ENCODE measurements at regions not wholly inside any gene's neighbourhood (a gene's known extent, or its start where the extent isn't known, plus 50 kb on each side); places are given as distances from the start of the nearest gene placed in this dataset.

DNA sequence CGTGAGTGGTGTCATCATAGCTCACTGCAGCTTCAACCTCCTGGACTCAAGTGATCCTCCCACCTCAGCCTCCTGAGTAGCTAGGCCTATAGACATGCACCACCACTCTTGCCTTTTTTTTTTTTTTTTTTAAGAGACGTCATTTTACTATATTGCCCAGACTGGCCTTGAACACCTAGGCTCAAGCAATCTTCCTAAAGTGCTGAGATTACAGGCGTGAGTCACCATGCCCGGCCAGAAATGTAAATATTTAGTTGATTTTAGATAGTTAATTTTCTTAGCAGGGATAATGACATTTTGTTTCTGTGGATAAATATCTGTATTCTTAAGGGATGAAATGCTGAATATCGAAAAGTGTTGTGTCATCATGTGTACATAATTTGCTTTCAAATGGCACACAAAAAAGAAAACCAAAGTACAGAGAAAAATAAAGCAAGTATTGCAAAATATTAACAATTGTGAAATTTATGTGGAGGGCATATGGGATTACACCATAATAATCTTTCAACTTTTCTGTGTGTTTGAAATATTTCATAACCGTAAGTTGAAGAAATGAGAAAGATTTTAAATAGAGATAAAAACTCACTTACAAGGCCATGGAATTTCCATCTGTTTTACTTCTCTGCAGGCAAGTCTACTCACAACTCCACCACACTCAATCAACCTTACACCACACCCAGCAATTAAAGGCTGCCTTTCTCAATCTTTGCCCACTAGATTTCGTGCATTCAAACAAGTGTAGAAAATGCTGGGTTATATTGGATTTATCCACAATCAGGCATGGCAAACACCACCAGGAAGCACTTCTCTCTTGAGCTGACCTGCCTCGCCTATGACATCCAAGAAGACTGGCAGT lies 93.7 kb downstream of the SPTSSA start:
- WGBS (ENCODE audit: insufficient coverage, low coverage, low lambda C conversion rate, missing lambda C conversion rate), result 39% methylated on average over 8 of the region's 8 CpGs
- ATAC-seq (peak; percentile 43 to 70 (median 56)), DNase-seq (no peak)
- Histone ChIP-seq H3K36me3 (no peaks in the 10 kb centered on the region), H3K27me3 (no peaks in the 10 kb centered on the region), H3K9me3 (no peaks in the 10 kb centered on the region), H3K4me1 (peaks cover 0 to 14% (median 3%) of the 10 kb centered on the region in 4 donors), H3K4me3 (no peak overlapping the region), H3K27ac (peak overlapping the region in 1 of 3 donors; percentile 33)
- no peak for TF ChIP-seq POLR2A (IDR thresholded peaks at IDR 0.05)
- TF ChIP-seq CTCF (IDR thresholded peaks at IDR 0.05), result no peak
- intact Hi-C loops (cut with DNase I), result no loop called here

GRCh38 chr14:34365309-34365915 lies 96.6 kb downstream of the SPTSSA start:
- Histone ChIP-seq H3K27me3 (no peaks in the 10 kb centered on the region), H3K9me3 (no peaks in the 10 kb centered on the region), H3K36me3 (no peaks in the 10 kb centered on the region), H3K4me3 (no peak overlapping the region), H3K27ac (no peak overlapping the region), H3K4me1 (peaks cover 0 to 14% (median 3%) of the 10 kb centered on the region in 4 donors)
- no peak for DNase-seq
- ATAC-seq, result peak; percentile 71 to 81 (median 76)
- intact Hi-C loops (cut with DNase I), result no loop called here
- no peak for TF ChIP-seq POLR2A (IDR thresholded peaks at IDR 0.05)
- TF ChIP-seq CTCF (IDR thresholded peaks at IDR 0.05), result peak; percentile 37 to 50 (median 42)
- WGBS (ENCODE audit: insufficient coverage, low coverage, low lambda C conversion rate, missing lambda C conversion rate), result 19% methylated on average over 5 of the region's 5 CpGs

GRCh38 chr14:34364201-34364600 lies 97.8 kb downstream of the SPTSSA start:
- Histone ChIP-seq H3K4me3 (no peak overlapping the region), H3K4me1 (peaks cover 0 to 14% (median 3%) of the 10 kb centered on the region in 4 donors), H3K27ac (no peak overlapping the region), H3K27me3 (no peaks in the 10 kb centered on the region), H3K9me3 (no peaks in the 10 kb centered on the region), H3K36me3 (no peaks in the 10 kb centered on the region)
- ATAC-seq, result no peak
- 59% methylated on average over 5 of the region's 6 CpGs for WGBS (ENCODE audit: insufficient coverage, low coverage, low lambda C conversion rate, missing lambda C conversion rate)
- DNase-seq, result no peak
- intact Hi-C loops (cut with DNase I), result no loop called here
- TF ChIP-seq CTCF (IDR thresholded peaks at IDR 0.05) (no peak), POLR2A (IDR thresholded peaks at IDR 0.05) (no peak)

DNA sequence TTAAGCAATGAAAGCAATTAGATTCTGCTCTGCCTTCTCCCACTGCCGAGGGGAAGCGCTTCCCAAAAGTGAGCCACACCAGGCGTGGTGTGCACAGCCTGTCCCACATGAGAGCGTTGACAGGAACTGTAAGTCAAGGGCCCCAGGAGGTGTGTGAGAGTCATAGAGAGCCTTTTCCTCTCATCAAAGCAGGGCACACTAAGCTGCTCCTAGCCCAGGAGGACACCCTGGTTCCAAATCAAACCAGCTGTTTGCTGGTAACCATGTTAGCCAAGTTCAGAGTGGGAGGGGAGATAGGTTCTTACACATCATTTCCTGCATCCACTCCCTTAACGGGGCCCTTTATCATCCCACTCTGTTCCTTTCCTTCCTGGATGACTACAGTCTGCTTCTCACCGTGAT lies 98.3 kb downstream of the SPTSSA start:
- DNase-seq (no peak), ATAC-seq (no peak)
- no peak overlapping the region for H3K27ac ChIP-seq
- TF ChIP-seq CTCF (IDR thresholded peaks at IDR 0.05) (no peak), POLR2A (IDR thresholded peaks at IDR 0.05) (no peak)
- no peaks in the 10 kb centered on the region for H3K36me3 ChIP-seq
- H3K9me3 ChIP-seq, result no peaks in the 10 kb centered on the region
- intact Hi-C loops (cut with DNase I), result no loop called here
- no peak overlapping the region for H3K4me3 ChIP-seq
- peaks cover 0 to 10% (median 3%) of the 10 kb centered on the region in 4 donors for H3K4me1 ChIP-seq
- H3K27me3 ChIP-seq, result no peaks in the 10 kb centered on the region
- WGBS (ENCODE audit: insufficient coverage, low coverage, low lambda C conversion rate, missing lambda C conversion rate), result 60% methylated on average over 5 of the region's 6 CpGs

All from right lobe of liver (tissue), 6 donors.